Upper lobe of left lung (tissue), 6 donors: ENCODE measurements at regions not wholly inside any gene's neighbourhood (a gene's known extent, or its start where the extent isn't known, plus 50 kb on each side); places are given as distances from the start of the nearest gene placed in this dataset.

Experiments
- ATAC-seq, 2 donors: fragments of 200-7000 bp; cut with Tn5 transposase; one replicate each; pipeline ENCODE4 v1.9.1; 2022; ENCODE audit warnings: mild to moderate bottlenecking in 2 of 2, moderate library complexity in 2 of 2; ENCODE audit not compliant: low FRiP score in 2 of 2
- DNase-seq, 2 donors: peaks; one replicate each; pipeline ENCODE4 v3.0.0-alpha.2; 2019 to 2020
- H3K27ac ChIP-seq, 4 donors: fragments of 200-600 bp; sonication (generic); one replicate each; pipeline ENCODE4 v1.5.1; 2016 to 2019
- H3K27me3 ChIP-seq, 4 donors: fragments of 200-600 bp; sonication (generic); one replicate each; pipeline ENCODE4 v1.5.1; 2017 to 2019
- H3K36me3 ChIP-seq, 4 donors: fragments of 200-600 bp; sonication (generic); one replicate each; pipeline ENCODE4 v1.5.1; 2016 to 2019
- H3K4me1 ChIP-seq, 4 donors: fragments of 200-600 bp; sonication (generic); one replicate each; pipeline ENCODE4 v1.5.1; 2018 to 2019
- H3K4me3 ChIP-seq, 4 donors: fragments of 200-600 bp; sonication (generic); one replicate each; pipeline ENCODE4 v1.5.1; 2017 to 2019; ENCODE audit warnings: mild to moderate bottlenecking in 2 of 4, moderate library complexity in 1 of 4
- H3K9me3 ChIP-seq, 4 donors: fragments of 200-600 bp; sonication (generic); one replicate each; pipeline ENCODE4 v1.5.1; 2018 to 2019
- EP300 ChIP-seq, 4 donors: sonication (generic); formaldehyde crosslinking; IDR thresholded peaks; one replicate each; pipeline ENCODE4 v1.5.1; 2017; ENCODE audit warnings: antibody characterized with exemption in 4 of 4, control low read depth in 2 of 4
- POLR2A ChIP-seq, 4 donors: fragments of 450-650 bp; IDR thresholded peaks; one replicate each; pipeline ENCODE4 v1.5.1; 2016 to 2017; ENCODE audit warnings: antibody characterized with exemption in 4 of 4, mild to moderate bottlenecking in 2 of 4
- POLR2AphosphoS5 ChIP-seq, 2 donors: sonication (generic); formaldehyde crosslinking; IDR thresholded peaks; one replicate each; pipeline ENCODE4 v1.5.1; 2017; ENCODE audit warnings: antibody characterized with exemption in 2 of 2
- WGBS, 2 donors: methylation state at CpG; one replicate each; pipeline ENCODE4 v1.1.5; 2017 to 2018; 5-methylcytosine and 5-hydroxymethylcytosine counted together
- TF ChIP-seq, protein P1 (sequence below), 6 experiments: fragments of 450-650 bp in 4 of 6; fragments of 200-600 bp in 2 of 6; sonication (generic) in 2 of 6; IDR thresholded peaks; one replicate each; pipeline ENCODE4 v1.5.1; 2016 to 2019; ENCODE audit warnings: antibody characterized with exemption in 6 of 6
- donor health status: DM: no; HTN: no; CAD: no; lungs with moderate emphysema.
- donor health status: DM: no; HTN: yes; CAD: no; lungs with severe emphysema.

DNA sequence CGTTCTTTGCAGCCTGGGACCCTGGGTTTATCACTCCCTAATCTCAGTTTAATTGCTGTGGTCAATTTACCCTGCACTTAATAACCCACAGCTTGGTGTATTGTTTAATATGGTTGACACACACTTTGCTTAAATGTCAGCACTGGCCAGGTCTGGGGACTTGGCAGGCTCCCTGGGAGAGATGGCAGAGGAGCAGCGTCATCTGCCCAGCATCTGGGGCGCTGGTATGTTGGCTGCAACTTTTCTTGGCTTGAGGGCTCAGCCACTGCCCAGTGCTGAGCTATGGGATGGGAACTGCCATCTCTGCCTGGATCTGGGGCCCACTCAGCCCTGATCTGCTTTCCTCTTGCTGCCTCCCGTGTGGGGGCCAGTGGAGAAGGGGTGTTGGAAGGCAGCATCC lies 115.7 kb upstream of the IRX3 start:
- Histone ChIP-seq H3K9me3 (no peaks in the 10 kb centered on the region), H3K27ac (no peak overlapping the region), H3K27me3 (no peaks in the 10 kb centered on the region), H3K36me3 (no peaks in the 10 kb centered on the region), H3K4me1 (no peaks in the 10 kb centered on the region), H3K4me3 (no peak overlapping the region)
- no peak for DNase-seq
- TF ChIP-seq, protein P1, sequence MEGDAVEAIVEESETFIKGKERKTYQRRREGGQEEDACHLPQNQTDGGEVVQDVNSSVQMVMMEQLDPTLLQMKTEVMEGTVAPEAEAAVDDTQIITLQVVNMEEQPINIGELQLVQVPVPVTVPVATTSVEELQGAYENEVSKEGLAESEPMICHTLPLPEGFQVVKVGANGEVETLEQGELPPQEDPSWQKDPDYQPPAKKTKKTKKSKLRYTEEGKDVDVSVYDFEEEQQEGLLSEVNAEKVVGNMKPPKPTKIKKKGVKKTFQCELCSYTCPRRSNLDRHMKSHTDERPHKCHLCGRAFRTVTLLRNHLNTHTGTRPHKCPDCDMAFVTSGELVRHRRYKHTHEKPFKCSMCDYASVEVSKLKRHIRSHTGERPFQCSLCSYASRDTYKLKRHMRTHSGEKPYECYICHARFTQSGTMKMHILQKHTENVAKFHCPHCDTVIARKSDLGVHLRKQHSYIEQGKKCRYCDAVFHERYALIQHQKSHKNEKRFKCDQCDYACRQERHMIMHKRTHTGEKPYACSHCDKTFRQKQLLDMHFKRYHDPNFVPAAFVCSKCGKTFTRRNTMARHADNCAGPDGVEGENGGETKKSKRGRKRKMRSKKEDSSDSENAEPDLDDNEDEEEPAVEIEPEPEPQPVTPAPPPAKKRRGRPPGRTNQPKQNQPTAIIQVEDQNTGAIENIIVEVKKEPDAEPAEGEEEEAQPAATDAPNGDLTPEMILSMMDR (IDR thresholded peaks at IDR 0.05), result no peak
- TF ChIP-seq POLR2AphosphoS5 (IDR thresholded peaks at IDR 0.05) (no peak), POLR2A (IDR thresholded peaks at IDR 0.05) (no peak), EP300 (IDR thresholded peaks at IDR 0.05) (no peak)
- no peak for ATAC-seq
- 69 to 84% methylated on average over 2 to 4 of the region's 4 CpGs for WGBS, 2 donors

DNA sequence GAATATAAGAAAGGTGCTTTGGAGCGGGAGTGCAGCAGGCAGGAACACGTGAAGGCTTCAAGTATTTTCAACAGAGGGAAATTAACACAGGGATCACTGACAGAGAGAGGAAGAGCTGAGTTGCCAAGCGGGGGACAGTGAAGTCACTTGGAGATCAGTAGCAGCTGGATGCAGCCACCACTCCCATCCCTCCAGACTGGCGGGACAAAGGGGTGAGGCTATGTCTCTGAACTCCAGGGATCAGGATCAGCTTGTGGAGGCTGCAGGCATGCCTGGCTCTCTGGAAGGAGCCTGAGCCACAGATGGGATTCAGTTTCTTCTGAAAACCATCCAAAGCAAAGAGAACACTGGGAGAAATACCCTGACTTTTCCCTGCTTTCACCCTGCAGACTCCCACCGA lies 113.7 kb upstream of the IRX3 start:
- H3K4me1 ChIP-seq, result no peaks in the 10 kb centered on the region
- H3K27me3 ChIP-seq, result no peaks in the 10 kb centered on the region
- DNase-seq (no peak), ATAC-seq (no peak)
- TF ChIP-seq, protein P1 (IDR thresholded peaks at IDR 0.05), result no peak
- TF ChIP-seq EP300 (IDR thresholded peaks at IDR 0.05) (no peak), POLR2A (IDR thresholded peaks at IDR 0.05) (no peak), POLR2AphosphoS5 (IDR thresholded peaks at IDR 0.05) (no peak)
- H3K9me3 ChIP-seq, result no peaks in the 10 kb centered on the region
- H3K4me3 ChIP-seq, result no peak overlapping the region
- WGBS, 2 donors, result 63 to 74% methylated on average over 5 of the region's 5 CpGs
- no peaks in the 10 kb centered on the region for H3K36me3 ChIP-seq
- H3K27ac ChIP-seq, result no peak overlapping the region

DNA sequence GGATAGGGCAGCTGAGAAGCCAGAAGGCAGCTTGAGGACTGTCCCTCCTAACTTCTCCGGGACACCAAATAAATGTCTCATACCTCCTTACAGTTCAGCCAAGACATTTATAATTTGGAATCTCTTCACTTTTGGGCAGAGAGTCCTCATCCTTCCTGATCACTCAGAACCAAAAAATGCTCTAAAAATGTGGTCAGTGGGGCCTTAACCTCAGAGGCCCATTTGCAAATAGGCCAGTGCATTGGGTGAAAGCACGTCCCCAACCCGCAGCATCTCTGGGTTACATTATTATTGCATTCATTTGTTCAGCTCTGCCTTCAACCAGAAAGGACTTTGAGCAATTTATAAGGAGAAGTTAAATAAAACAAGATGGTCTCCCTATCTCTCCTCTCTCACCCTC lies 112.4 kb upstream of the IRX3 start:
- H3K27me3 ChIP-seq, result no peaks in the 10 kb centered on the region
- no peaks in the 10 kb centered on the region for H3K9me3 ChIP-seq
- no peak for ATAC-seq
- no peak overlapping the region for H3K27ac ChIP-seq
- no peaks in the 10 kb centered on the region for H3K4me1 ChIP-seq
- no peak for DNase-seq
- TF ChIP-seq POLR2A (IDR thresholded peaks at IDR 0.05), result no peak
- TF ChIP-seq, protein P1 (IDR thresholded peaks at IDR 0.05), result no peak
- TF ChIP-seq POLR2AphosphoS5 (IDR thresholded peaks at IDR 0.05), result no peak
- H3K4me3 ChIP-seq, result no peak overlapping the region
- WGBS, 2 donors, result 88 to 94% methylated on average over 3 of the region's 3 CpGs
- H3K36me3 ChIP-seq, result no peaks in the 10 kb centered on the region

DNA sequence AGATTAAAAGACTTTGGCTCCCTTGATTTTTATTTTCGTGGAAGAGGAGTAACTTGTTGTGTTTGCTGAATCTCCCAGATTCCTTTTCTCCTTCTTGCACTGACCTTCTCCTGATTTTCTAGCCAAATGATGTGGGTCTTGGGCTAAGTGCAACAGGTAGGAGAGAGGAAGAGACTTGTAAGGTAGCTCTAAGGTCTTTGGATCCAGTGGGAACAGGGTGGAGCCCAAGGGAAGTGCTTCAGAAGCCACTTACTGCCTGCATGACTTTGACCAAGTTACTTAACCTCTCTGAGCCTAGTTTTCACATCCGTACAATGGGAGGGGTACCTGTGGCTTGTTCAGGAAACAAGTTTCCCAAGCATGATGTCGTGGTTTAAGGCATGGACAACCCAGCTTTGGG lies 111.3 kb upstream of the IRX3 start:
- no peak overlapping the region for H3K27ac ChIP-seq
- no peak overlapping the region for H3K4me3 ChIP-seq
- DNase-seq, result no peak
- no peak for TF ChIP-seq POLR2AphosphoS5 (IDR thresholded peaks at IDR 0.05)
- no peaks in the 10 kb centered on the region for H3K27me3 ChIP-seq
- no peak for ATAC-seq
- no peaks in the 10 kb centered on the region for H3K9me3 ChIP-seq
- WGBS, 2 donors, result 52% methylated on average over 3 of the region's 3 CpGs
- no peaks in the 10 kb centered on the region for H3K4me1 ChIP-seq
- H3K36me3 ChIP-seq, result no peaks in the 10 kb centered on the region

DNA sequence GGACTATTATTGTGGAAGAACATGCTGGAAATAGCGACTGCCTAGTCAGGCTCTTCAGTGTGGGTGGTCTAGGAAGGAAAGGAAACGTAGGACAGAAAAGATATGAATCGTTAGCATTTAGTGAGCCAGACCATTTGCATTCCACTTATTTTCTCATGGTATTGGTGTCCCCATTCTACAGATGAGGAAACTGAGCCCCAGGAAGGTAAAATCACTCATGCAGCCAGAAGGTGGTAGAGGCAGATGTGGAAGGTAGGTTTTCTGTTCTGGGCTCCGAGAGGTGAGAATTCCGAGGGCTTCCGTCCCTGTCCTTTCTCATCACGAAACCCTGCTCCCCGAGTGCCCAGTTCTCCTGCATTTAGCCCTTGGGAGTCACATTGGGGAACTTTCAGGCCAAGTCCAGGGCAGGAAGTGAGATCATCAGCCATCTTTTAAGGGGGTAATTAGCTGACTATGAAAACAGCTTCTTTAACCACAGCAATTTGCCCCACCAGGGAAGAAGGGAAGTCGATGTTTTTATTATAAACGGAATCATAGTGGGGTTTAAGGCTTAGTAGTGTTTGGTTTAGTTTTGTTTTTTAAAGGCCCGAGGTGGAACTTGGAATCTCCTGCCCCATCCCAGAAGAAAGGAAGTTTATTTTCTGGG lies 110.7 kb upstream of the IRX3 start:
- Histone ChIP-seq H3K4me3 (no peak overlapping the region), H3K27ac (no peak overlapping the region), H3K9me3 (no peaks in the 10 kb centered on the region), H3K4me1 (no peaks in the 10 kb centered on the region), H3K36me3 (no peaks in the 10 kb centered on the region), H3K27me3 (no peaks in the 10 kb centered on the region)
- no peak for ATAC-seq
- 66 to 76% methylated on average over 11 of the region's 11 CpGs for WGBS, 2 donors
- TF ChIP-seq POLR2AphosphoS5 (IDR thresholded peaks at IDR 0.05) (no peak), POLR2A (IDR thresholded peaks at IDR 0.05) (no peak), EP300 (IDR thresholded peaks at IDR 0.05) (no peak)
- TF ChIP-seq, protein P1 (IDR thresholded peaks at IDR 0.05), result no peak
- DNase-seq, result no peak
